Endothelial cell of hepatic sinusoid (primary cell): ENCODE measurements at regions not wholly inside any gene's neighbourhood (a gene's known extent, or its start where the extent isn't known, plus 50 kb on each side); places are given as distances from the start of the nearest gene placed in this dataset.

Experiments
- in situ Hi-C: cut with HindIII; loops from 2 replicates; pipeline ENCODE4 v1.10.0; 2017; ENCODE audit warnings: low sequenced_read_pairs

DNA sequence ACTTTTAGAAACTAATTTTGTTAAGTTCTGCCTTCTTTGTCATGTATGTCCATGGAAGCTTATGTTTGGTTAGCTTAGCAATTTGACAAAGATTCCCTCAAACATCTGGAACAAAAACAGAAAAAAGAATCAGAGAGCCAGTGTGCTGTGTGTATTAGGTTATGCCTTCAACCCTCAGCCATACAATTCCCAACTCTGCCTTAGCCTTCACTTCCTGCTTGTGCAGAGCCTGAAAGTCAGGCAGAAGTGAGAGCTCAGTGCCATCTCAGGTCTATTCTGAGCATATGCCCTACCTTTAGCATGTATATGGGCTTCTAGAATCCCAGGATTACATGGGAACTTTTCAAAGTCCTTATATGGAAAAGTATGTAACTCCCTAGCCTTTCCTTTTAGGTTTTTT is 58.2 kb upstream of the STOX2 start:
- in situ Hi-C loops, result loop anchor here (10.0 kb wide), 1 partner anchor 318 kb away; no protein-coding TSS in a partner anchor

DNA sequence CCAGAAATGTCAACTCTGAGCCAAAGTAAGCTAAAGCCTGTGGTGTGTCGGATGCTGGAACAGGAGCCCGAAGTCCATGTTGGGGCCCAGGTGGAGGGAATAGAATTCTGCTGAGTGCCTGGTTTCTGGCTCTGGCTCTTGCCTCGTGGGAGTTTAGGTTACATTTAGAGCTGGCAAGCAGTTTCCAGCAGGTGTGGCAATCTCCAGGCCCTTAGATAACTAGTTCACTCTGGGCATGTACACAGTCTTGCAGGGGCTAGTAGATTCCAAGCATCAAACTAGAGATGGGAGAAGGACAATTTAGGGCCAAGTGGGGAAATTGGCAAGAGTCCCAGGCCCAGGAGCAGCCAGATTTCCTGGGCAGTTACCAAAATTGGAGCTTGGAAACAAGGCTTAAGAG is 56.3 kb upstream of the STOX2 start:
- in situ Hi-C loops, result loop anchor here (10.0 kb wide), 1 partner anchor 316 kb away; no protein-coding TSS in a partner anchor

DNA sequence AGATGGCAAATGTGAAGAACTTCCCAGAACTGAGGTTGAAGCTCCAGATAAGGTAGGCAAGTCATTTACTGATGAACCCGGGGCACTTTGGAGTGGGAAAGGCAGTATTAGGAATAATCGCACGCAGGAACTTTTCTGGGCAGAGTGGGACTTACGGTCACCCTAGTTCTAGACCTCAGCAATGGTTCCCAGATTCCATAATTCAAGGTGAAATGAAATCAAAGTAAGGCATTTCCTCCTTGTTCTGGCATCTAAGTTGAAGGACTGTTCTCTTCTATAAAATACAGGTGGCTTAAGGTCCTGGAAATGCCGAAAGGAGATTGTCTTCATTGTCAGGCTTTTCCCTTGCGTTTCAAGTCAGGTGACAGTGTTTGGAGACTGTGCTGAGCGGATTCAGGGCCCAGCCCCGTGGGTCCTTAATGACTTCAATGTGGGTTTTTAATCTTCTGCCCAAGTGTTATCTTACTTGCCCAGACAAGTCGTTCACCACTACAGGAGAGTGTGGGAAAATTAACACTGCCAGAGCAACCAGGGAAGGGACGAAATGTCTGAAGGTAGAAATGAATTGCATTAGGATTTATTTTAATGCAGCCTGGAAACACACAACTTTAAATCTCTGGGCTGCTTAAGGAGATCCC is 52.1 kb upstream of the STOX2 start:
- in situ Hi-C loops, result no loop called here

DNA sequence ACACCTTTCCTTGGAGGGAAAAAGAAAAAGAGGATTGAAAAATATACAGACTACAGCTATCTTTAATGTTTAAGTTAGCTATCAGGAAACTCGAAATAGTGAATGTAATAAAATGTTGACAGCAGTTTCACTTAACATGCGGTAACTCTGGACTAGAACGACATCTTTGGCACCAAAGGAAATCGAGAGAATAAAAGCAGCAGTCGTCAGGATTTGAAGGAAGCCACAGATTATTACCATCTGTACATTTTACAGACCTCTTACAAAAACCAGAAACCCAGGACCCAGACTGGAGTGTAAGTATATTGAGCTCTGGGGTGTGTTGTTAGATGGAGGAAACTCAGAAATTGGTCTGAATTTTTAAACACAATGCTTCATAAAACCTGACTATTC is 51.6 kb upstream of the STOX2 start:
- in situ Hi-C loops, result no loop called here
